T47D (cell line): ENCODE measurements at regions not wholly inside any gene's neighbourhood (a gene's known extent, or its start where the extent isn't known, plus 50 kb on each side); places are given as distances from the start of the nearest gene placed in this dataset.
A peak's percentile ranks its signal among the peaks of the same experiment; 100 is the strongest.

ENCODE experiments used
- DNase-seq, 2 experiments: peaks; one replicate each; pipeline versions ENCODE4 v3.0.0 to v3.0.0-alpha.2; 2011 to 2012; ENCODE audit warnings: low read depth in 1 of 2, low spot score in 1 of 2
- JUND ChIP-seq: IDR thresholded peaks from 2 replicates; pipeline ENCODE4 v1.6.1; 2012; ENCODE audit warnings: low read depth
- in situ Hi-C: cut with HindIII; loops from 2 replicates; pipeline ENCODE4 v1.10.0; 2016; ENCODE audit warnings: low sequenced_read_pairs, low pct_unique_long_range_greater_than_20kb

- TF ChIP-seq JUND = no peak
- in situ Hi-C loops = no loop called here
- DNase-seq = no peak
Measured at GRCh38 chr12:91630596-91631293, 448.1 kb upstream of the DCN start.

- in situ Hi-C loops = no loop called here
- DNase-seq = no peak
- TF ChIP-seq JUND = no peak
Measured at GRCh38 chr12:91630083-91630482, 447.5 kb upstream of the DCN start.

- in situ Hi-C loops = no loop called here
- DNase-seq = no peak
- no peak for TF ChIP-seq JUND
Measured at GRCh38 chr12:91629440-91629839, 446.8 kb upstream of the DCN start.

GRCh38 chr12:91628656-91629055 is 446.0 kb upstream of the DCN start:
- TF ChIP-seq JUND = no peak
- no peak for DNase-seq
- in situ Hi-C loops = no loop called here

- no peak for TF ChIP-seq JUND
- in situ Hi-C loops = no loop called here
- DNase-seq = peak in 1 of 2 experiments; percentile 58
Measured at GRCh38 chr12:91627225-91627624, 444.6 kb upstream of the DCN start.

GRCh38 chr12:91622981-91623380 is 440.4 kb upstream of the DCN start:
- no peak for TF ChIP-seq JUND
- in situ Hi-C loops = no loop called here
- no peak for DNase-seq

- no peak for DNase-seq
- in situ Hi-C loops = no loop called here
- TF ChIP-seq JUND = no peak
Measured at GRCh38 chr12:91622037-91622436, 439.4 kb upstream of the DCN start.

GRCh38 chr12:91620992-91621391 is 438.4 kb upstream of the DCN start:
- TF ChIP-seq JUND = no peak
- in situ Hi-C loops = no loop called here
- peak in 1 of 2 experiments; percentile 38 for DNase-seq

- no peak for DNase-seq
- in situ Hi-C loops = no loop called here
- TF ChIP-seq JUND = no peak
Measured at GRCh38 chr12:91620422-91620821, 437.8 kb upstream of the DCN start.

- TF ChIP-seq JUND = peak; percentile 94
- peak; percentile 33 to 80 for DNase-seq
- in situ Hi-C loops = no loop called here
Measured at GRCh38 chr12:91618281-91618680, 435.7 kb upstream of the DCN start.

GRCh38 chr12:91617818-91618217 is 435.2 kb upstream of the DCN start:
- TF ChIP-seq JUND = no peak
- in situ Hi-C loops = no loop called here
- DNase-seq = no peak

- no peak for TF ChIP-seq JUND
- in situ Hi-C loops = no loop called here
- DNase-seq = no peak
Measured at GRCh38 chr12:91616416-91616815, 433.8 kb upstream of the DCN start.

GRCh38 chr12:91613223-91613779 is 430.7 kb upstream of the DCN start:
- in situ Hi-C loops = no loop called here
- no peak for DNase-seq
- no peak for TF ChIP-seq JUND

GRCh38 chr12:91610561-91610960 is 427.9 kb upstream of the DCN start:
- no peak for DNase-seq
- in situ Hi-C loops = no loop called here
- TF ChIP-seq JUND = no peak
